ENCODE measurements at regions not wholly inside any gene's neighbourhood (a gene's known extent, or its start where the extent isn't known, plus 50 kb on each side); places are given as distances from the start of the nearest gene placed in this dataset.

- TF ChIP-seq CHD2 (IDR thresholded peaks at IDR 0.05; ENCODE audit: low read length) = no peak
- no peak for TF ChIP-seq CEBPB (IDR thresholded peaks at IDR 0.05; ENCODE audit: low read depth, low read length)
- no peak for TF ChIP-seq SP4 (IDR thresholded peaks at IDR 0.05; ENCODE audit: low read length)
- 0 out of 2 replicates have a peak, but pooled peaks have one; percentile 34 for TF ChIP-seq SP1 (IDR thresholded peaks at IDR 0.05; ENCODE audit: low read depth, low read length)
- no peak for TF ChIP-seq ATF3 (IDR thresholded peaks at IDR 0.05; ENCODE audit: insufficient read depth, low read depth, low read length)
- TF ChIP-seq TCF12 (IDR thresholded peaks at IDR 0.05; ENCODE audit: low read depth, low read length) = no peak
- TF ChIP-seq EP300 (IDR thresholded peaks at IDR 0.05; ENCODE audit: borderline replicate concordance in 1 of 2, low read depth in 2 of 2, low read length in 2 of 2) = peak in 1 of 2 experiments; percentile 78; a peak in 1 of 3 replicates
- 0 out of 2 replicates have a peak, but pooled peaks have one; percentile 17 for TF ChIP-seq BACH1 (IDR thresholded peaks at IDR 0.05; ENCODE audit: low read length)
- no peak for TF ChIP-seq BCL11A (IDR thresholded peaks at IDR 0.05; ENCODE audit: low read depth in 2 of 2, low read length in 2 of 2)
- peak; percentile 37; the same call in 1 of the 2 replicates for TF ChIP-seq CREB1 (IDR thresholded peaks at IDR 0.05)
- no peak for TF ChIP-seq KDM5A (IDR thresholded peaks at IDR 0.05; ENCODE audit: low read length)
- TF ChIP-seq NRF1 (IDR thresholded peaks at IDR 0.05; ENCODE audit: low read depth, low read length) = no peak
- no peak for TF ChIP-seq ZNF274 (IDR thresholded peaks at IDR 0.05; ENCODE audit: borderline replicate concordance, extremely low read depth, low read length)
- no peak for TF ChIP-seq CBX8 (IDR thresholded peaks at IDR 0.05; ENCODE audit: borderline replicate concordance, low read depth, low read length)
- no peak for TF ChIP-seq TEAD4 (IDR thresholded peaks at IDR 0.05; ENCODE audit: low read depth, low read length)
- peak; percentile 59 for TF ChIP-seq NANOG (IDR thresholded peaks at IDR 0.05; ENCODE audit: insufficient read depth, low read depth, low read length, poor library complexity, severe bottlenecking)
- TF ChIP-seq EZH2 (IDR thresholded peaks at IDR 0.05; ENCODE audit: low read depth, low read length, severe bottlenecking) = no peak
- no peak for TF ChIP-seq PHF8 (conservative IDR thresholded peaks at IDR 0.05; ENCODE audit: low read depth, low read length)
- TF ChIP-seq FOSL1 (IDR thresholded peaks at IDR 0.05; ENCODE audit: insufficient read depth, low read depth, low read length) = no peak
- no peak for TF ChIP-seq SP2 (IDR thresholded peaks at IDR 0.05; ENCODE audit: low read length)
- 0 out of 4 replicates have a peak, but pooled peaks of 1 of the 2 experiments have one; percentile 37 for TF ChIP-seq HDAC2 (IDR thresholded peaks at IDR 0.05; ENCODE audit: borderline replicate concordance in 1 of 2, low read depth in 2 of 2, low read length in 2 of 2)
Observed at GRCh38 chr10:33772370-33773252, 438.1 kb upstream of the NRP1 start (continued).

Measured in H1 (cell line).